ENCODE measurements at regions not wholly inside any gene's neighbourhood (a gene's known extent, or its start where the extent isn't known, plus 50 kb on each side); places are given as distances from the start of the nearest gene placed in this dataset.
A peak's percentile ranks its signal among the peaks of the same experiment; 100 is the strongest.

GRCh38 chr3:127033171-127033570, 50.3 kb downstream of the PLXNA1 start:
- no peak for DNase-seq (ENCODE audit: low read depth, low spot score)

GRCh38 chr3:127033786-127034185, 50.9 kb downstream of the PLXNA1 start:
- no peak for DNase-seq (ENCODE audit: low read depth, low spot score)

- DNase-seq (ENCODE audit: low read depth, low spot score), result no peak
Observed at GRCh38 chr3:127034195-127034989, 51.5 kb downstream of the PLXNA1 start.

- DNase-seq (ENCODE audit: low read depth, low spot score), result no peak
Observed at GRCh38 chr3:127034990-127035652, 52.2 kb downstream of the PLXNA1 start.

- DNase-seq (ENCODE audit: low read depth, low spot score), result peak; percentile 84
Observed at GRCh38 chr3:127035677-127036076, 52.8 kb downstream of the PLXNA1 start.

- no peak for DNase-seq (ENCODE audit: low read depth, low spot score)
Observed at GRCh38 chr3:127036209-127037020, 53.5 kb downstream of the PLXNA1 start.

GRCh38 chr3:127037021-127037400, 54.1 kb downstream of the PLXNA1 start:
- DNase-seq (ENCODE audit: low read depth, low spot score), result no peak

GRCh38 chr3:127037418-127037841, 54.5 kb downstream of the PLXNA1 start:
- no peak for DNase-seq (ENCODE audit: low read depth, low spot score)

GRCh38 chr3:127037971-127038446, 55.1 kb downstream of the PLXNA1 start:
- no peak for DNase-seq (ENCODE audit: low read depth, low spot score)

- no peak for DNase-seq (ENCODE audit: low read depth, low spot score)
Observed at GRCh38 chr3:127038466-127038865, 55.6 kb downstream of the PLXNA1 start.

- DNase-seq (ENCODE audit: low read depth, low spot score), result no peak
Observed at GRCh38 chr3:127038923-127039581, 56.1 kb downstream of the PLXNA1 start.

- DNase-seq (ENCODE audit: low read depth, low spot score), result no peak
Observed at GRCh38 chr3:127039719-127040118, 56.8 kb downstream of the PLXNA1 start.

GRCh38 chr3:127040216-127040615, 57.3 kb downstream of the PLXNA1 start:
- no peak for DNase-seq (ENCODE audit: low read depth, low spot score)

- no peak for DNase-seq (ENCODE audit: low read depth, low spot score)
Observed at GRCh38 chr3:127041264-127041820, 58.4 kb downstream of the PLXNA1 start.

- DNase-seq (ENCODE audit: low read depth, low spot score), result no peak
Observed at GRCh38 chr3:127041933-127042332, 59.0 kb downstream of the PLXNA1 start.

- DNase-seq (ENCODE audit: low read depth, low spot score), result no peak
Observed at GRCh38 chr3:127042634-127043033, 59.7 kb downstream of the PLXNA1 start.

GRCh38 chr3:127043041-127043641, 60.2 kb downstream of the PLXNA1 start:
- peak; percentile 84 for DNase-seq (ENCODE audit: low read depth, low spot score)

GRCh38 chr3:127043731-127044510, 61.0 kb downstream of the PLXNA1 start:
- DNase-seq (ENCODE audit: low read depth, low spot score), result no peak

- DNase-seq (ENCODE audit: low read depth, low spot score), result no peak
Observed at GRCh38 chr3:127044996-127045395, 62.1 kb downstream of the PLXNA1 start.

GRCh38 chr3:127045435-127046045, 62.6 kb downstream of the PLXNA1 start:
- no peak for DNase-seq (ENCODE audit: low read depth, low spot score)
